HEK293T (cell line): ENCODE measurements at regions not wholly inside any gene's neighbourhood (a gene's known extent, or its start where the extent isn't known, plus 50 kb on each side); places are given as distances from the start of the nearest gene placed in this dataset.

Experiments
- ARNT ChIP-seq: fragments of 450-650 bp; IDR thresholded peaks from 2 replicates; pipeline ENCODE4 v1.6.1; 2017; ENCODE audit warnings: mild to moderate bottlenecking
- CTBP1 ChIP-seq: fragments of 450-650 bp; IDR thresholded peaks from 2 replicates; pipeline ENCODE4 v1.6.1; 2016; ENCODE audit warnings: borderline replicate concordance
- ELF4 ChIP-seq: fragments of 450-650 bp; IDR thresholded peaks from 2 replicates; pipeline ENCODE4 v1.6.1; 2017; ENCODE audit warnings: antibody characterized with exemption
- LEF1 ChIP-seq: fragments of 450-650 bp; IDR thresholded peaks from 2 replicates; pipeline ENCODE4 v1.6.1; 2017; ENCODE audit warnings: mild to moderate bottlenecking, borderline replicate concordance
- ZNF384 ChIP-seq: fragments of 450-650 bp; IDR thresholded peaks from 2 replicates; pipeline ENCODE4 v1.6.1; 2016
- TF ChIP-seq, protein P1 (sequence below): fragments of 450-650 bp; IDR thresholded peaks from 2 replicates; pipeline ENCODE4 v1.6.1; 2016

DNA sequence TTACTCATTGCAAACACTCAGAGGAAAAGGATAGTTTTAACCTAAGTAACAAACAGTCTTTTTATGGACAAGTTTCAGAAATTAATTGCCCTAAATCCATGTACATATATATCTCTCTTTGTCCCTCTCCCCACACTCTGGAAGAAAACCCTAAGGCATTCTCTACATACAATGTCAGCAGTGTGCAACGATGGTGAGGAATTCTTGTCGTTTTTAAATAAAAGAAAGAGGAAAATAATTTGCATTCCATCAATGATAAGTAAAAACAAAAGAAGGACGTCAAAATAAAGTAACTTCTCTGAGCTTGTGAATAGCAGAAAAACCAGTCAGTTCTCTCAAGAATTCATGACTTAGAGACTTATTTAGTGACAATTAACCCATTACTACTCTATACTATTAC, 550.5 kb upstream of the DIPK2B start:
- TF ChIP-seq CTBP1 (no peak), ELF4 (no peak), LEF1 (no peak), ZNF384 (no peak), ARNT (no peak)
- TF ChIP-seq, protein P1, sequence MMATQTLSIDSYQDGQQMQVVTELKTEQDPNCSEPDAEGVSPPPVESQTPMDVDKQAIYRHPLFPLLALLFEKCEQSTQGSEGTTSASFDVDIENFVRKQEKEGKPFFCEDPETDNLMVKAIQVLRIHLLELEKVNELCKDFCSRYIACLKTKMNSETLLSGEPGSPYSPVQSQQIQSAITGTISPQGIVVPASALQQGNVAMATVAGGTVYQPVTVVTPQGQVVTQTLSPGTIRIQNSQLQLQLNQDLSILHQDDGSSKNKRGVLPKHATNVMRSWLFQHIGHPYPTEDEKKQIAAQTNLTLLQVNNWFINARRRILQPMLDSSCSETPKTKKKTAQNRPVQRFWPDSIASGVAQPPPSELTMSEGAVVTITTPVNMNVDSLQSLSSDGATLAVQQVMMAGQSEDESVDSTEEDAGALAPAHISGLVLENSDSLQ, result no peak
